HG03066 (cell line): ENCODE measurements at regions not wholly inside any gene's neighbourhood (a gene's known extent, or its start where the extent isn't known, plus 50 kb on each side); places are given as distances from the start of the nearest gene placed in this dataset.

Experiments used
- ATAC-seq: cut with Tn5 transposase; IDR thresholded peaks from one replicate; pipeline ENCODE4 v1.9.1; 2021; ENCODE audit warnings: low read depth; ENCODE audit not compliant: unreplicated experiment

- ATAC-seq = no peak
These were observed 218.2 kb downstream of the C6orf118 start for GRCh38 chr6:165091121-165091785.

- no peak for ATAC-seq
These were observed 219.2 kb downstream of the C6orf118 start for GRCh38 chr6:165090242-165090641.

GRCh38 chr6:165086814-165087213 is 222.6 kb downstream of the C6orf118 start:
- ATAC-seq = no peak

GRCh38 chr6:165082636-165083035 is 226.8 kb downstream of the C6orf118 start:
- ATAC-seq = no peak

- ATAC-seq = no peak
These were observed 227.4 kb downstream of the C6orf118 start for GRCh38 chr6:165081944-165082532.

GRCh38 chr6:165077876-165078275 is 231.5 kb downstream of the C6orf118 start:
- no peak for ATAC-seq

GRCh38 chr6:165071906-165072305 is 237.5 kb downstream of the C6orf118 start:
- no peak for ATAC-seq

GRCh38 chr6:165060720-165061119 is 248.7 kb downstream of the C6orf118 start:
- ATAC-seq = no peak

- no peak for ATAC-seq
These were observed 250.4 kb downstream of the C6orf118 start for GRCh38 chr6:165059032-165059431.

- ATAC-seq = no peak
These were observed 253.1 kb downstream of the C6orf118 start for GRCh38 chr6:165056292-165056691.

- ATAC-seq = no peak
These were observed 254.2 kb downstream of the C6orf118 start for GRCh38 chr6:165055231-165055630.

GRCh38 chr6:165052561-165053480 is 256.6 kb downstream of the C6orf118 start:
- no peak for ATAC-seq

- no peak for ATAC-seq
These were observed 260.0 kb downstream of the C6orf118 start for GRCh38 chr6:165049362-165049761.

GRCh38 chr6:165047952-165048351 is 261.5 kb downstream of the C6orf118 start:
- no peak for ATAC-seq

GRCh38 chr6:165045631-165046030 is 263.8 kb downstream of the C6orf118 start:
- no peak for ATAC-seq

GRCh38 chr6:165042912-165043311 is 266.5 kb downstream of the C6orf118 start:
- ATAC-seq = no peak

GRCh38 chr6:165040440-165040839 is 269.0 kb downstream of the C6orf118 start:
- ATAC-seq = no peak

GRCh38 chr6:165034271-165034741 is 275.1 kb downstream of the C6orf118 start:
- no peak for ATAC-seq

GRCh38 chr6:165031502-165031901 is 277.9 kb downstream of the C6orf118 start:
- ATAC-seq = no peak

GRCh38 chr6:165025040-165025439 is 284.4 kb downstream of the C6orf118 start:
- ATAC-seq = no peak

GRCh38 chr6:165019681-165020080 is 289.7 kb downstream of the C6orf118 start:
- ATAC-seq = no peak
